OCI-LY3 (cell line): ENCODE measurements at regions not wholly inside any gene's neighbourhood (a gene's known extent, or its start where the extent isn't known, plus 50 kb on each side); places are given as distances from the start of the nearest gene placed in this dataset.

Experiments
- CTCF ChIP-seq: fragments of 200-600, 300-600 bp; sonication (generic); IDR thresholded peaks from 2 replicates; pipeline ENCODE4 v1.5.1; 2014; ENCODE audit warnings: antibody characterized with exemption, low read length, low read depth
- EZH2phosphoT487 ChIP-seq: fragments of 200-600 bp; shearing (Covaris generic); IDR thresholded peaks from 2 replicates; pipeline ENCODE4 v1.6.1; 2018; ENCODE audit warnings: antibody characterized with exemption, mixed run types, low read depth

- TF ChIP-seq CTCF (no peak), EZH2phosphoT487 (no peak)
Observed at GRCh38 chr15:47477341-47477740, 240.0 kb upstream of the SEMA6D start.
